Gastroesophageal sphincter (tissue), 4 donors: ENCODE measurements at regions not wholly inside any gene's neighbourhood (a gene's known extent, or its start where the extent isn't known, plus 50 kb on each side); places are given as distances from the start of the nearest gene placed in this dataset.

Source experiments
- ATAC-seq: fragments of 150-250 bp; one replicate; pipeline ENCODE4 v1.9.1; 2016; ENCODE audit warnings: mild to moderate bottlenecking, moderate library complexity
- H3K27ac ChIP-seq, 4 donors: fragments of 200-600 bp; sonication (generic) in 3 of 4; 1 replicate in 3 of 4; 2 replicates in 1 of 4; pipeline ENCODE4 v1.5.1; 2016 to 2019
- H3K27me3 ChIP-seq: fragments of 200-600 bp; sonication (generic); one replicate; pipeline ENCODE4 v1.5.1; 2019
- H3K36me3 ChIP-seq, 2 donors: fragments of 200-600 bp; sonication (generic); one replicate each; pipeline ENCODE4 v1.5.1; 2019; ENCODE audit warnings: control low read depth in 1 of 2
- H3K4me1 ChIP-seq, 3 donors: fragments of 200-600 bp; sonication (generic); 1 replicate in 2 of 3; 2 replicates in 1 of 3; pipeline ENCODE4 v1.5.1; 2016 to 2019; ENCODE audit warnings: control low read depth in 2 of 3
- H3K4me3 ChIP-seq, 2 donors: fragments of 200-600 bp; sonication (generic); one replicate each; pipeline ENCODE4 v1.5.1; 2019; ENCODE audit warnings: mild to moderate bottlenecking in 1 of 2, moderate library complexity in 1 of 2
- H3K9me3 ChIP-seq, 3 donors: fragments of 200-600 bp; sonication (generic); one replicate each; pipeline ENCODE4 v1.5.1; 2017 to 2019; ENCODE audit warnings: control low read depth in 2 of 3
- EP300 ChIP-seq: sonication (generic); formaldehyde crosslinking; IDR thresholded peaks from one replicate; pipeline ENCODE4 v1.6.1; 2017; ENCODE audit warnings: antibody characterized with exemption, mild to moderate bottlenecking
- POLR2A ChIP-seq, 2 donors: fragments of 450-650 bp; IDR thresholded peaks; one replicate each; pipeline ENCODE4 v1.6.1; 2017; ENCODE audit warnings: antibody characterized with exemption in 2 of 2, mild to moderate bottlenecking in 2 of 2, moderate library complexity in 1 of 2
- POLR2AphosphoS5 ChIP-seq: sonication (generic); formaldehyde crosslinking; IDR thresholded peaks from one replicate; pipeline ENCODE4 v1.6.1; 2017; ENCODE audit warnings: antibody characterized with exemption
- whole genome bisulfite sequencing, 2 donors: methylation state at CpG; one replicate each; pipeline ENCODE4 v1.1.5; 2018; ENCODE audit warnings: low coverage in 1 of 2; 5-methylcytosine and 5-hydroxymethylcytosine counted together
- TF ChIP-seq, protein P1 (sequence below), 4 experiments: fragments of 200-600 bp in 2 of 4; fragments of 450-650 bp in 2 of 4; sonication (generic) in 1 of 4; IDR thresholded peaks; one replicate each; pipeline ENCODE4 v1.5.1; 2017 to 2019; ENCODE audit warnings: antibody characterized with exemption in 4 of 4, mild to moderate bottlenecking in 2 of 4, moderate library complexity in 2 of 4

DNA sequence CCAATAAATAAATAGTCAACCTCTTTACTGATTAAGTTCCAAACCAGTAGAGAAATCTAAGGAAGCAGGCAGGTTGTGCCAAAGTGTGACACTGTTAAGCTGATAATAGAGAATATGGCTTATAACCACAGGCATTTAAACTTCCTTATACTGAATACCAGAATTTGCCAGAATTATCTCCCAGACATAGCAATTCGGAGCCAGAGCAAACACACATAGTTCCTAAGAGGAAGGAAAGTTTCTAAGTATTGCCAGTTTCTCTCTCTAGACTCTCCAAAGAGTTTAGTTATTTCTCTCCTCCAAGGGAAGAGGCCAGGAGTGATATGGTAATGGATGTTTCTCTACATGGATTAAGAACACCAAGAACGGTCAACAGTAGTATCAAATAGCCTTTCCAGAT is 191.7 kb upstream of the CPEB2 start:
- Histone ChIP-seq H3K4me3 (no peak overlapping the region), H3K9me3 (no peaks in the 10 kb centered on the region), H3K27ac (no peak overlapping the region), H3K36me3 (no peaks in the 10 kb centered on the region), H3K4me1 (no peaks in the 10 kb centered on the region), H3K27me3 (no peaks in the 10 kb centered on the region)
- no peak for ATAC-seq
- 67 to 87% methylated on average over 2 of the region's 2 CpGs for WGBS, 2 donors
- TF ChIP-seq POLR2AphosphoS5 = no peak
- no peak for TF ChIP-seq EP300
- TF ChIP-seq, protein P1, sequence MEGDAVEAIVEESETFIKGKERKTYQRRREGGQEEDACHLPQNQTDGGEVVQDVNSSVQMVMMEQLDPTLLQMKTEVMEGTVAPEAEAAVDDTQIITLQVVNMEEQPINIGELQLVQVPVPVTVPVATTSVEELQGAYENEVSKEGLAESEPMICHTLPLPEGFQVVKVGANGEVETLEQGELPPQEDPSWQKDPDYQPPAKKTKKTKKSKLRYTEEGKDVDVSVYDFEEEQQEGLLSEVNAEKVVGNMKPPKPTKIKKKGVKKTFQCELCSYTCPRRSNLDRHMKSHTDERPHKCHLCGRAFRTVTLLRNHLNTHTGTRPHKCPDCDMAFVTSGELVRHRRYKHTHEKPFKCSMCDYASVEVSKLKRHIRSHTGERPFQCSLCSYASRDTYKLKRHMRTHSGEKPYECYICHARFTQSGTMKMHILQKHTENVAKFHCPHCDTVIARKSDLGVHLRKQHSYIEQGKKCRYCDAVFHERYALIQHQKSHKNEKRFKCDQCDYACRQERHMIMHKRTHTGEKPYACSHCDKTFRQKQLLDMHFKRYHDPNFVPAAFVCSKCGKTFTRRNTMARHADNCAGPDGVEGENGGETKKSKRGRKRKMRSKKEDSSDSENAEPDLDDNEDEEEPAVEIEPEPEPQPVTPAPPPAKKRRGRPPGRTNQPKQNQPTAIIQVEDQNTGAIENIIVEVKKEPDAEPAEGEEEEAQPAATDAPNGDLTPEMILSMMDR (IDR thresholded peaks at IDR 0.05) = no peak
- TF ChIP-seq POLR2A (IDR thresholded peaks at IDR 0.05) = no peak

DNA sequence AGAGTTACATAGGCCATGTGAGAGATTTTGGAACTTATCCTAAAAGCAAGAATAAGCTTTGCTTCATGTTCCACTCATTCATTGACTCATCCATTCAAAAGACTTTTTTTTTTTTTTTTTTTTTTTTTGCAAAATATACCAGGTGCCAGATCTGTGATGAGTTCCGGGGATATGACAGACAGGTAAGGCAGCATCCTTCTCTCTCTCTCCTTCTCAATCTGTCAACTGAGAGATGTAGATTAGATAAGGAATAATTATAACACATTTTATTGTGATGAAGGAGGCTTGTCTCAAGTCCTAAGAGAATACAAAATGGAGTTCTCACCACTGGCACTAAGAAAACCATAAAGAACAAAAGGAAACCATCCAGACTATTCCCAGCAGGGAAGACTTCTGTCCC is 190.2 kb upstream of the CPEB2 start:
- H3K27ac ChIP-seq = no peak overlapping the region
- WGBS, 2 donors = 85 to 100% methylated on average over 1 of the region's 1 CpG
- H3K4me3 ChIP-seq = no peak overlapping the region
- no peak for ATAC-seq
- no peaks in the 10 kb centered on the region for H3K9me3 ChIP-seq
- no peaks in the 10 kb centered on the region for H3K36me3 ChIP-seq
- H3K4me1 ChIP-seq = peaks cover 6 to 14% (median 7%) of the 10 kb centered on the region in 3 donors
- no peak for TF ChIP-seq POLR2A (IDR thresholded peaks at IDR 0.05)
- no peaks in the 10 kb centered on the region for H3K27me3 ChIP-seq

DNA sequence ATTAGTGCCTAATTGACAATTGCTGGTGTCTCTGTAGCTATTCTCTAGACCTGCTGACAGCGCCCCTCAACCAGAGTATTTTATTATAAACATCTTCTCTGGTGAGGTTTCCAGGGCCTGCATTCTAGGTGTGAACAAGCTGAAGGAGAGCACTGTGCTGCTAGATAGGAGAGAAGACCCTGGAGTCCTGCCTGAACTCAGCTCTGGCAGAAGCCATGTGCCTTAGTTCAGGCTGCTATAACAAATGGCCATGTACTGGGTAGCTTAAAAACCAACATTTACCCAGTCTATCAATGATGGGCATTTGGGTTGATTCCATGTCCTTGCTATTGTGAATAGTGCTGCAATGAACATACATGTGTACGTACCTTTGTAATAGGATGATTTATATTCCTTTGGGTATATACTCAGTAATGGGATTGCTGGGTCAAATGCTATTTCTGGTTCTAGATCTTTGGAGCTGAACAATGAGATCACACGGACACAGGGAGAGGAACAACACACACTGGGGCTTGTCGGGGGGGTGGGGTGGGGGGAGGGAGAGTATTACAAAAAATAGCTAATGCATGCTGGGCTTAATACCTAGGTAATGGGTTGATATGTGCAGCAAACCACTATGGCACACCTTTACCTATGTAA is 185.5 kb upstream of the CPEB2 start:
- ATAC-seq = no peak

DNA sequence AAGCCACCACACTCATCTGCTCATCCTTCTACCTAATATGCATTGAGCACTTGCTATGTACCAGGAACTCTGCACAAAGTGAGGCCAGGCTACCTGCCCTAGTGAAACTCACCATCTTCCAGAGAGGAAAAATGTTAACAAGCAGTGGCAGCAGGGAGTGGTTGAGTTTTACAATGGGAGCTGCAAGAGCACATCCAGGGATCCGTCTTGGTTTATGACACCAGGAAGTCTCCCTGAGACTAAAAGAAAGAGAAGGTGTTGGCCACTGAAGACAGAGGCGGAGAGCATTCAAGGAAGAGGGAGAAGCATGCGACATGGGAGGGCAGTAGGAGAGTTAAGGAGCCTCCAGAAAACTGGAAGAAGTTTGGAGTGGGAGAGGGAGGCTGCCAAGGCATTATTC is 178.1 kb upstream of the CPEB2 start:
- Histone ChIP-seq H3K27me3 (no peaks in the 10 kb centered on the region), H3K9me3 (no peaks in the 10 kb centered on the region), H3K4me1 (peaks cover 0 to 14% (median 3%) of the 10 kb centered on the region in 3 donors), H3K27ac (no peak overlapping the region), H3K4me3 (no peak overlapping the region), H3K36me3 (no peaks in the 10 kb centered on the region)
- WGBS, 2 donors = 90 to 100% methylated on average over 1 of the region's 3 CpGs
- no peak for ATAC-seq
- TF ChIP-seq EP300 (no peak), POLR2A (IDR thresholded peaks at IDR 0.05) (no peak), POLR2AphosphoS5 (no peak)
- TF ChIP-seq, protein P1 (IDR thresholded peaks at IDR 0.05) = no peak

More for the DNA sequence above, 185.5 kb upstream of the CPEB2 start:
- TF ChIP-seq POLR2AphosphoS5 = no peak
- Histone ChIP-seq H3K27me3 (no peaks in the 10 kb centered on the region), H3K4me1 (peaks cover 6 to 14% (median 7%) of the 10 kb centered on the region in 3 donors), H3K9me3 (no peaks in the 10 kb centered on the region), H3K27ac (peak overlapping the region in 2 of 4 donors; percentile 21 to 23), H3K4me3 (no peak overlapping the region), H3K36me3 (no peaks in the 10 kb centered on the region)
- 25 to 39% methylated on average over 1 to 3 of the region's 4 CpGs for WGBS, 2 donors

DNA sequence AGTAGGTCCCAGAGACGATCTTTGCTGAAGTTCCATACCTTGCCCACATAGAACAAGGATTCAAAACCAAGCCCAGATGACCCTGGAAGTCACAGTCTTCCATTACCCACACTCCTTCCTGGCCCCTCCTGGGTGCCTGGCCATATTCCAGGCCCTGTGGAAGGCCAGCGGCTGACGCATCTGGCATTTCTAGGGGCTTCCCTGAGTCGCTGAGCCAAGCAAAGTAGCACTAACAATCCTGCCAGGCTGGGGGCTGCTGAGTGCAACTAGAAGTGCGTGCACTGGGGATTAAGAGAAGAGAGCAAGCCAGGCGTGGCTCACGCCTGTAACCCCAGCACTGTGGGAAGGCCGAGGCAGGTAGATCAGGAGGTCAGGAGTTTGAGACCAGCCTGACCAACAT is 175.2 kb upstream of the CPEB2 start:
- Histone ChIP-seq H3K36me3 (no peaks in the 10 kb centered on the region), H3K27me3 (no peaks in the 10 kb centered on the region), H3K4me3 (no peak overlapping the region), H3K4me1 (peaks cover 0 to 21% (median 3%) of the 10 kb centered on the region in 3 donors), H3K27ac (no peak overlapping the region), H3K9me3 (no peaks in the 10 kb centered on the region)
- 36 to 53% methylated on average over 3 of the region's 8 CpGs for WGBS, 2 donors
- TF ChIP-seq, protein P1 (IDR thresholded peaks at IDR 0.05) = no peak
- TF ChIP-seq POLR2AphosphoS5 = no peak
- no peak for TF ChIP-seq EP300
- TF ChIP-seq POLR2A (IDR thresholded peaks at IDR 0.05) = no peak
- ATAC-seq = no peak

- TF ChIP-seq POLR2A (IDR thresholded peaks at IDR 0.05) = no peak
- TF ChIP-seq EP300 = no peak
- TF ChIP-seq, protein P1 (IDR thresholded peaks at IDR 0.05) = no peak
- no peak for TF ChIP-seq POLR2AphosphoS5
- 90% methylated on average over 2 of the region's 4 CpGs; no CpG with 5 or more reads in 1 of the 2 donors for WGBS, 2 donors
- Histone ChIP-seq H3K27ac (no peak overlapping the region), H3K27me3 (no peaks in the 10 kb centered on the region), H3K4me3 (no peak overlapping the region), H3K4me1 (peaks cover 0 to 21% (median 3%) of the 10 kb centered on the region in 3 donors), H3K36me3 (no peaks in the 10 kb centered on the region), H3K9me3 (no peaks in the 10 kb centered on the region)
- ATAC-seq = no peak
These were observed 172.5 kb upstream of the CPEB2 start for GRCh38 chr4:14829795-14830194.
